SK-MEL-5 (cell line): ENCODE measurements at regions not wholly inside any gene's neighbourhood (a gene's known extent, or its start where the extent isn't known, plus 50 kb on each side); places are given as distances from the start of the nearest gene placed in this dataset.
A peak's percentile ranks its signal among the peaks of the same experiment; 100 is the strongest.

Source experiments
- DNase-seq: peaks from one replicate; pipeline ENCODE4 v3.0.0-alpha.2; 2016; ENCODE audit warnings: low read depth, low spot score
- in situ Hi-C: cut with HindIII; loops from 2 replicates; pipeline ENCODE4 v1.10.0; 2016; ENCODE audit warnings: low sequenced_read_pairs, high pct_unique_total_duplicates, low pct_unique_long_range_greater_than_20kb

DNA sequence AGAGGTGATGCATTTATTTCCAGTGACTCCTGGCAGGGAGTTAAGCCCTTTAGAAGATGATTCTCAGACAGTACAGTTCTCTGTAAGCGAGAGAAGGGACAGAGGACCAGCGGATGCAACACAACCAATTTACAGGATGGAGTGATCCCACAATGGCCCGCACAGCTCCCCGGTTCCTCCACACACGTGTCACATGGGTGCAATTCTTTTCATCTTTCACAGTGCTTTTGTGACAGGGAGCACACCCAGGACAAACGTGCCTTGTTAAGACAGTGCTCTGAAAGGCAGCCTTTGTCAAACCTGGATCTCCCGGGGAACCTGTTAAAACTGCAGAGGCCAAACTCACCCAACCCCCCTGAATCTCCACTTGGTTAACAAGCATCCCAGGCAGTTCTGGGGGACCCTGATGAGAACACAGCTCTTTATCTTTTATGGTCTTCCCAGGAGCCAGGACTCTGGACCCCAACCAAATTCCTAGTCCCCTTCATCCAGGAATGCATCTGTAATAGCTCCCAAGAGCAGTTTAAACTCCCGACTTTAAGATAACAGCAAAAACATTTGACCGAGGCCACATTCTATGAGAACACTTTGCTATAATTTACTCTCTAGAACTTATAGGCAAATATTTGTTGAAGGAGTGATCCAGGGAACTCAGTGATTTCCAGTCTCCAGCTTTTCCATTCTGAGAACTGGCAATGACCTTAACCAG, 134.9 kb upstream of the CDH5 start:
- peak; percentile 41 for DNase-seq
- in situ Hi-C loops, result no loop called here

DNA sequence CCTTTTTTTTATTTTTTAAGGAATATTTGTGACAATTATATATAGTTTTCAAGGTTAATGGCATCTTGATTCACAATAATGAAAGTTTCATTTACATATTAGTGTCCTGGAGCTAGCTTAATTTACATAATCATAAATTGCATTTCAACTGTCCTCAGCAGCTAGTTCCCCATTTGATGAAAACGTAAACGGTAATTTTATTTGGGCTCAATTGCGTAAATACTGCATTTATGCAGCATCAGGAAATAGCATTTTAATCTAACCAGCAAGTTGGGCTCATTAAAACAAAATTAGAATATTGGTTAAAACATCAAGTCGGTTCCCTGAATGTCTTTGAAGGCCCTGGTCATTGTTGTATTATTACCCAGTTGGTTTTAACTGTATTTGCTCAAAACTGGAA, 136.8 kb upstream of the CDH5 start:
- DNase-seq, result no peak
- in situ Hi-C loops, result no loop called here

GRCh38 chr16:66228792-66229191, 137.7 kb upstream of the CDH5 start:
- in situ Hi-C loops, result no loop called here
- DNase-seq, result peak; percentile 16

- DNase-seq, result no peak
- in situ Hi-C loops, result no loop called here
Observed at GRCh38 chr16:66227766-66228530, 138.5 kb upstream of the CDH5 start.

DNA sequence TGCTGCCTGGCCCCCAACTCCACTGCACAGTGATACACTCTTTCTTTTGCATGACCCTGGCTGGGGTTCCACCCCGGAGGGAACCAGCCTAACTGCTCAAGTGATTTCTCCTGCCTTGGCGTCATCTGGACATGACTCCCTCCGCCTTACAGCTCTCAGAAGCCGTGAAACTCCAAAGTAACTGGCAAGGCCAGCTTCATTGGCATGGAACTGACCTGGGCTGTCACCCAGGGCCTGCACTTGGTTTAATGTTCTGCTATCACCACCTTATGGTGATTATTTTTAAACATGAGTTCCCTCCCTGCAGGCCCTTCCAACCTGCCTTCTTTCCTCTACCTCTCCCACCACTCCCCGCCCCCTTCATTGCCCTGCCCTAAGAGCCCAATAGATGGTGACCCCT, 139.7 kb upstream of the CDH5 start:
- in situ Hi-C loops, result no loop called here
- DNase-seq, result no peak

DNA sequence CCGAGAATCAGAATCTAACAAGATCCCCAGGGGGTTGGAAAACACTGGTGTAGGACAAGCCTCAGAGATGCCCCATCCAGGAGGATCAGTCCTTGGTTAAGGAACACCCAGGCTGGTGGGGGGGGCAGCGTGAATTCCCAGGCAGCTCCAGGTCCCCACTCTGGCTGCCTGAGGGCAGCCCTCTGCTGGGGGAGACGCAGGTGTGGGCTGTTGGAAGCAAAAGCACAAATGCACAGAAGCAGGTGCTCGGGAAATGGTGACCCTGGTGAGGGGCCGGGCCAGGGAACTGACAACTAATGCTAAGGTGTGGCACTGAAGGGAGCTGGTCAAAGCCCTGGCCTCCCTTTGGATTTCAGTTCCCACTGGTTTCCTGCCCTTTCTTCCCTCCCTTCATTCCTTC, 140.8 kb upstream of the CDH5 start:
- in situ Hi-C loops, result no loop called here
- DNase-seq, result no peak

GRCh38 chr16:66224626-66225025, 141.9 kb upstream of the CDH5 start:
- in situ Hi-C loops, result no loop called here
- DNase-seq, result peak; percentile 2

DNA sequence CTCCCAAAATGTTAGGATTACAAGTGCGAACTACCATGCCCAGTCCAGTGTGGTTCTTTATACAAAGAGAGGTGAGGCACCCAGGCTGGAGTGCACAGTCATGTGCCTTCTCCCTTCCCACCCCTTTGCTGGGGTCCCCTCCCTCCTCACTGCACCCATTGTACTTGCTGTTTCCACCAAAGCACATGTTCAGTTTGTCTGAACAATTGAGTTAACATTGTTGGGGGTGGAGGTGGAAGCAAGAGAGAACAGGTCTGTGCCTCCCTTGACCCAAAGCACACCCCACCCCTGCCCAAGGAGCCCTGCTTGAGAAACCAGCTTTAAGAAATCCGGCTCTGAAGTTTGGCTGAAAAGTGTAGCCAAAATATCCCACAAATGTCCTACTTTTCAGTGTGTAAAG, 142.3 kb upstream of the CDH5 start:
- in situ Hi-C loops, result no loop called here
- DNase-seq, result no peak

GRCh38 chr16:66223176-66223780, 143.2 kb upstream of the CDH5 start:
- DNase-seq, result no peak
- in situ Hi-C loops, result no loop called here

- DNase-seq, result no peak
- in situ Hi-C loops, result no loop called here
Observed at GRCh38 chr16:66222756-66223155, 143.7 kb upstream of the CDH5 start.

DNA sequence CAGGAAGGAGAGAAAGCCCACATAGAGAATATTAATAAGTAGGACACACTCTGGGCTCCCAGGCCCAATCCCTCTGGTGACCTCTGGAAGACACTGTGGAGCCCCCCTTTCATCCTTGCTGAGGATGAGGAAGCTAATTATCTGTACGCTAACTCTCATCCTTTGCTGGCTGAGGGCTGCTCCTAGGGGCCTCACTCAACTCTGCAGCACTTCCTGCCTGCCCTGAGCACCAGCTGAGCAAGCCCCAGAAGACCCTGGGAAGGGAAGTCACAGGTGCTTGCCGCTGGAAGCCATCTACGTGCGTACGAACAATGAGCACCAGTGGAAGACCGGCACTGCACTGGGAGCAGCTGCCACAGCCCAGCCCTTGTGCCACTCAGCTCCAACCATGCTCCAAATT, 145.8 kb upstream of the CDH5 start:
- in situ Hi-C loops, result no loop called here
- no peak for DNase-seq

- in situ Hi-C loops, result no loop called here
- DNase-seq, result no peak
Observed at GRCh38 chr16:66219491-66219890, 147.0 kb upstream of the CDH5 start.

DNA sequence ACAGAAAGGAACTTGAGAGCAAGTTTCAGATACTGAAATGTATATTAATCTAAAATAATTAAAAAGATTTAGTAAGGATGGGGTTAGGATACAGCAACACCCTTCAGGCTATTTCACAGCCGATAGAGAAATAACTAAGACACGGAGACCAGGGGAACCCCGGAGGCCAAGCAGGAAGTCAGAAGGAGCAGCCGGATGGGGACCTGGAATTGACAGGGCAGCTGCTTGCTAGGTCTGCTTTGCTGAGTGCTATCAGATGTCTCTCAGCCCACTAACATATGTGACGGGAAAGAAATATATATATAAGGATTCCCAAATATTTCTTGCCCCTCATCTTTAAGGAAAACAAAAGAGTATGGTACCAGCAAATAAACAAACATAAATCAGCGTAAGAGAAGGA, 154.1 kb upstream of the CDH5 start:
- no peak for DNase-seq
- in situ Hi-C loops, result no loop called here

GRCh38 chr16:66211651-66212050, 154.8 kb upstream of the CDH5 start:
- in situ Hi-C loops, result no loop called here
- no peak for DNase-seq

- no peak for DNase-seq
- in situ Hi-C loops, result no loop called here
Observed at GRCh38 chr16:66207883-66208265, 158.6 kb upstream of the CDH5 start.

GRCh38 chr16:66207139-66207882, 159.2 kb upstream of the CDH5 start:
- in situ Hi-C loops, result no loop called here
- no peak for DNase-seq

DNA sequence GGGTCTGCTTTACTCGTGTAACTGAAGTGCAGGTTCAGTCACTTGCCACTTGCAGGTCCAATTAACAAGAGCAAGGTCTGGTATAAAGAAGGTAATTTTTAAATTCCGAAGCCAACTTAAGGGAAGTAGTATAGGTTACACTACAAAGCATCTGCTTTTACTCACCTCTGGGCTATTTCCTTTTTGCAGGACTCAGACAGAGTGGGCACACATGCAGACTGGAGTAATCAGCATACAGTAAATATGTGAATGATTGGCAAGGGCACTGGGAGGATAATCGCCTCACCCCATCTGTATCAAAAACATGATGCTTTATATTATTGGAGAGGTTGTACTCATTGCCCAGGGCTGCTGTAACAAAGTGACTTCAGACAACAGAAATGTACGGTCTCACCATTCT, 160.1 kb upstream of the CDH5 start:
- no peak for DNase-seq
- in situ Hi-C loops, result no loop called here
